ENCODE measurements at regions not wholly inside any gene's neighbourhood (a gene's known extent, or its start where the extent isn't known, plus 50 kb on each side); places are given as distances from the start of the nearest gene placed in this dataset.

- TF ChIP-seq POLR2AphosphoS5 (IDR thresholded peaks at IDR 0.05) (no peak), POLR2A (IDR thresholded peaks at IDR 0.05) (no peak), CTCF (IDR thresholded peaks at IDR 0.05) (no peak), EP300 (IDR thresholded peaks at IDR 0.05) (no peak)
Observed at GRCh38 chr1:103901072-103901471, 151.4 kb downstream of the AMY1C start.
